HEK293T (cell line): ENCODE measurements at regions not wholly inside any gene's neighbourhood (a gene's known extent, or its start where the extent isn't known, plus 50 kb on each side); places are given as distances from the start of the nearest gene placed in this dataset.

Experiments
- CTCF ChIA-PET: fragments of 350-600 bp; formaldehyde crosslinking; extraction: SDS; loops from one replicate; lab custom pipeline; 2021; ENCODE audit warnings: antibody characterized with exemption, inconsistent platforms; lab: Yijun Ruan, JAX
- POLR2A ChIA-PET: fragments of 350-600 bp; formaldehyde crosslinking; extraction: SDS; loops from one replicate; lab custom pipeline; 2020; ENCODE audit warnings: antibody characterized with exemption, inconsistent platforms; lab: Yijun Ruan, JAX
- DNase-seq: peaks from one replicate; pipeline ENCODE4 v3.0.0; 2012; ENCODE audit warnings: mixed read lengths; ENCODE audit errors: extremely low spot score
- ARNT ChIP-seq: fragments of 450-650 bp; IDR thresholded peaks from 2 replicates; pipeline ENCODE4 v1.6.1; 2017; ENCODE audit warnings: mild to moderate bottlenecking
- BHLHE40 ChIP-seq: fragments of 450-650 bp; IDR thresholded peaks from 2 replicates; pipeline ENCODE4 v1.6.1; 2016; ENCODE audit warnings: mild to moderate bottlenecking, moderate library complexity, borderline replicate concordance
- CTBP1 ChIP-seq: fragments of 450-650 bp; IDR thresholded peaks from 2 replicates; pipeline ENCODE4 v1.6.1; 2016; ENCODE audit warnings: borderline replicate concordance
- ELF4 ChIP-seq: fragments of 450-650 bp; IDR thresholded peaks from 2 replicates; pipeline ENCODE4 v1.6.1; 2017; ENCODE audit warnings: antibody characterized with exemption
- FOXA1 ChIP-seq: fragments of 450-650 bp; IDR thresholded peaks from 2 replicates; pipeline ENCODE4 v1.6.1; 2016; ENCODE audit warnings: mild to moderate bottlenecking
- FOXK2 ChIP-seq: fragments of 450-650 bp; IDR thresholded peaks from 2 replicates; pipeline ENCODE4 v1.6.1; 2016; ENCODE audit warnings: mild to moderate bottlenecking
- FOXM1 ChIP-seq: fragments of 450-650 bp; IDR thresholded peaks from 2 replicates; pipeline ENCODE4 v1.6.1; 2017; ENCODE audit warnings: mild to moderate bottlenecking, borderline replicate concordance
- HDGF ChIP-seq: fragments of 450-650 bp; IDR thresholded peaks from 2 replicates; pipeline ENCODE4 v1.6.1; 2017; ENCODE audit warnings: antibody characterized with exemption, borderline replicate concordance
- L3MBTL2 ChIP-seq: fragments of 450-650 bp; conservative IDR thresholded peaks from 2 replicates; pipeline ENCODE4 v1.6.1; 2016; ENCODE audit warnings: mild to moderate bottlenecking
- LEF1 ChIP-seq: fragments of 450-650 bp; IDR thresholded peaks from 2 replicates; pipeline ENCODE4 v1.6.1; 2017; ENCODE audit warnings: mild to moderate bottlenecking, borderline replicate concordance
- NFRKB ChIP-seq: fragments of 450-650 bp; IDR thresholded peaks from 2 replicates; pipeline ENCODE4 v1.6.1; 2016; ENCODE audit warnings: mild to moderate bottlenecking, moderate library complexity
- SP1 ChIP-seq: fragments of 450-650 bp; IDR thresholded peaks from 2 replicates; pipeline ENCODE4 v1.6.1; 2017
- SUZ12 ChIP-seq: fragments of 450-650 bp; IDR thresholded peaks from 2 replicates; pipeline ENCODE4 v1.6.1; 2016; ENCODE audit warnings: mild to moderate bottlenecking
- TARDBP ChIP-seq: fragments of 450-650 bp; IDR thresholded peaks from 2 replicates; pipeline ENCODE4 v1.6.1; 2016
- ZNF384 ChIP-seq: fragments of 450-650 bp; IDR thresholded peaks from 2 replicates; pipeline ENCODE4 v1.6.1; 2016
- TF ChIP-seq, protein P1 (sequence below): fragments of 450-650 bp; IDR thresholded peaks from 2 replicates; pipeline ENCODE4 v1.6.1; 2016

- DNase-seq = no peak
- ChIA-PET POLR2A (no interaction called here), CTCF (no interaction called here)
Measured at GRCh38 chr15:39195961-39196486, 384.9 kb upstream of the THBS1 start.

GRCh38 chr15:39198044-39199000 is 382.6 kb upstream of the THBS1 start:
- CTCF ChIA-PET = interaction anchor here (0.8 kb wide), 1 partner anchor 382 kb away, joined by 4 read pairs; the partner anchor contains the start of gene THBS1
- POLR2A ChIA-PET = no interaction called here
- DNase-seq = no peak
- TF ChIP-seq L3MBTL2 (no peak), BHLHE40 (no peak), CTBP1 (no peak), SP1 (no peak), FOXK2 (no peak), FOXA1 (no peak), NFRKB (no peak), HDGF (no peak), TARDBP (no peak), ARNT (no peak), LEF1 (no peak), SUZ12 (no peak), FOXM1 (no peak), ZNF384 (no peak), ELF4 (no peak)
- TF ChIP-seq, protein P1, sequence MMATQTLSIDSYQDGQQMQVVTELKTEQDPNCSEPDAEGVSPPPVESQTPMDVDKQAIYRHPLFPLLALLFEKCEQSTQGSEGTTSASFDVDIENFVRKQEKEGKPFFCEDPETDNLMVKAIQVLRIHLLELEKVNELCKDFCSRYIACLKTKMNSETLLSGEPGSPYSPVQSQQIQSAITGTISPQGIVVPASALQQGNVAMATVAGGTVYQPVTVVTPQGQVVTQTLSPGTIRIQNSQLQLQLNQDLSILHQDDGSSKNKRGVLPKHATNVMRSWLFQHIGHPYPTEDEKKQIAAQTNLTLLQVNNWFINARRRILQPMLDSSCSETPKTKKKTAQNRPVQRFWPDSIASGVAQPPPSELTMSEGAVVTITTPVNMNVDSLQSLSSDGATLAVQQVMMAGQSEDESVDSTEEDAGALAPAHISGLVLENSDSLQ = no peak

More at GRCh38 chr15:39195961-39196486, 384.9 kb upstream of the THBS1 start:
- TF ChIP-seq LEF1 = no peak

DNA sequence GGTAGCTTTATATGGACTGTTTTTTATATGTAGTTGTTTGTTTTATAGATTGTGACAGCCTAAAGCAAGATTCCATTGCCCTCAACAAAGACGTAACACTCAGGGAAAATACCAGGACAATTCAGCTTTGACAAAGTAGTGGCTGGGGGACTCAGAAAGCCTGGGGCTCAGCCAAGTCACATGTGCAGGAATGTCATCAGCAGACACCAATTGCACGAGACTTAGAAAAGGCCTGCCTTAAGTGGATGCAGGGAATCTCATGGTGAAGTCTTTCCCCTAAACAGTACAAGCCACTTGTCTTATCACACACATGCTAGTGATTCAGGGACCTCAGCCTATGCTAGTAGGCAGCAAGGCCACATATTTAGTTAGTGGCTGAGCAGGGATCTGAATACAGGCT is 381.8 kb upstream of the THBS1 start:
- DNase-seq = no peak
- ChIA-PET POLR2A (no interaction called here), CTCF (no interaction called here)
- TF ChIP-seq LEF1 (no peak), FOXA1 (no peak), SUZ12 (no peak), L3MBTL2 (no peak), FOXK2 (no peak), ELF4 (no peak), TARDBP (no peak), ARNT (no peak), FOXM1 (no peak)

GRCh38 chr15:39200586-39200985 is 380.3 kb upstream of the THBS1 start:
- TF ChIP-seq L3MBTL2 = no peak
- TF ChIP-seq SP1 = no peak
- TF ChIP-seq SUZ12 = no peak
- no peak for TF ChIP-seq LEF1
- TF ChIP-seq, protein P1 = no peak
- DNase-seq = no peak
- POLR2A ChIA-PET = no interaction called here
- CTCF ChIA-PET = no interaction called here

GRCh38 chr15:39202641-39203040 is 378.2 kb upstream of the THBS1 start:
- TF ChIP-seq FOXK2 (no peak), BHLHE40 (no peak), SUZ12 (no peak), LEF1 (no peak), HDGF (no peak), TARDBP (no peak), ARNT (no peak), SP1 (no peak), CTBP1 (no peak), ZNF384 (no peak), ELF4 (no peak), L3MBTL2 (no peak), NFRKB (no peak)
- TF ChIP-seq, protein P1 = no peak
- DNase-seq = no peak
- POLR2A ChIA-PET = no interaction called here
- CTCF ChIA-PET = no interaction called here

DNA sequence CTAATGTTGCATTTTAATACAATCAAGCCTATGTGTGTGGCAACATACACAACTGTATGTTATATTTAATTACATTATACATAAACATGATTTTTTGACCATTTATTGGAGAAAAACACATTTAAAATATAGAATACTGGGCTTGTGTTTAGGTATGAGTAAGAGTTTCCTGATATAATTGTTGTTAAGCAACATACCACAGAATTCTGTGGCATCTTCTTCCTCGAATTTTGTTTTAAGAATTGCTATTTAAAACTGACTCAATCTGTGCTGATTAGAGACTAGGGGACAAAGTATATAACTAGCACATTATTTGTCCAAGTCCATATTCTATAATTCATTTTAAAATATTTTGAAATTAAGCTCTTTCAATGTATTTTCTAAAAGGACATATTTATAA is 376.8 kb upstream of the THBS1 start:
- POLR2A ChIA-PET = no interaction called here
- CTCF ChIA-PET = interaction anchor here (0.6 kb wide), 1 partner anchor 30 kb away, joined by 4 read pairs; no protein-coding TSS in a partner anchor
- TF ChIP-seq BHLHE40 (no peak), FOXK2 (no peak), FOXA1 (no peak), NFRKB (no peak), TARDBP (no peak), ELF4 (no peak), L3MBTL2 (no peak), CTBP1 (no peak), LEF1 (no peak), ZNF384 (no peak), SUZ12 (no peak), SP1 (no peak), HDGF (no peak), ARNT (no peak), FOXM1 (no peak)
- TF ChIP-seq, protein P1 = no peak
- DNase-seq = no peak
